Lower leg skin (tissue), 4 donors: ENCODE measurements at regions not wholly inside any gene's neighbourhood (a gene's known extent, or its start where the extent isn't known, plus 50 kb on each side); places are given as distances from the start of the nearest gene placed in this dataset.

ENCODE experiments used
- DNase-seq, 2 donors: peaks; one replicate each; pipeline ENCODE4 v3.0.0-alpha.2; 2019; ENCODE audit warnings: low spot score in 2 of 2
- H3K4me3 ChIP-seq: fragments of 200-600 bp; sonication (generic); 2 replicates; pipeline ENCODE4 v1.5.1; 2017; ENCODE audit warnings: mild to moderate bottlenecking, low read depth; ENCODE audit not compliant: poor library complexity, severe bottlenecking
- CTCF ChIP-seq, 3 donors: fragments of 450-650 bp; IDR thresholded peaks; one replicate each; pipeline ENCODE4 v1.5.1; 2016; ENCODE audit warnings: antibody characterized with exemption in 3 of 3, mild to moderate bottlenecking in 3 of 3, moderate library complexity in 2 of 3
- POLR2A ChIP-seq, 2 donors: fragments of 450-650 bp; IDR thresholded peaks; one replicate each; pipeline ENCODE4 v1.6.1; 2016 to 2017; ENCODE audit warnings: antibody characterized with exemption in 2 of 2, mild to moderate bottlenecking in 1 of 2, moderate library complexity in 1 of 2
- WGBS, 2 donors: methylation state at CpG; one replicate each; pipeline ENCODE4 v1.1.5; 2018; 5-methylcytosine and 5-hydroxymethylcytosine counted together
- intact Hi-C: fragments of 100-400 bp; cut with DNase I; formaldehyde crosslinking; loops from one replicate; pipeline ENCODE4 v1.15.0; 2023; ENCODE audit warnings: low total_unique reads

- intact Hi-C loops: no loop called here
- H3K4me3 ChIP-seq: no peak overlapping the region
- 51 to 63% methylated on average over 1 of the region's 1 CpG for WGBS, 2 donors
- TF ChIP-seq CTCF (IDR thresholded peaks at IDR 0.05) (no peak), POLR2A (IDR thresholded peaks at IDR 0.05) (no peak)
- no peak for DNase-seq
These were observed 435.4 kb downstream of the BCL11A start for GRCh38 chr2:60118061-60118460.

GRCh38 chr2:60116161-60116875 lies 437.1 kb downstream of the BCL11A start:
- DNase-seq: no peak
- no peak for TF ChIP-seq POLR2A (IDR thresholded peaks at IDR 0.05)
- TF ChIP-seq CTCF (IDR thresholded peaks at IDR 0.05): no peak
- no peak overlapping the region for H3K4me3 ChIP-seq
- 83 to 92% methylated on average over 4 to 6 of the region's 6 CpGs for WGBS, 2 donors
- intact Hi-C loops: no loop called here

GRCh38 chr2:60109744-60110143 lies 443.7 kb downstream of the BCL11A start:
- no peak overlapping the region for H3K4me3 ChIP-seq
- DNase-seq: no peak
- WGBS, 2 donors: 88 to 96% methylated on average over 1 of the region's 1 CpG
- TF ChIP-seq POLR2A (IDR thresholded peaks at IDR 0.05) (no peak), CTCF (IDR thresholded peaks at IDR 0.05) (no peak)
- intact Hi-C loops: no loop called here

- intact Hi-C loops: no loop called here
- H3K4me3 ChIP-seq: no peak overlapping the region
- DNase-seq: no peak
- TF ChIP-seq POLR2A (IDR thresholded peaks at IDR 0.05) (no peak), CTCF (IDR thresholded peaks at IDR 0.05) (no peak)
- 54 to 75% methylated on average over 2 of the region's 2 CpGs for WGBS, 2 donors
These were observed 446.5 kb downstream of the BCL11A start for GRCh38 chr2:60106836-60107529.

- intact Hi-C loops: no loop called here
- no peak overlapping the region for H3K4me3 ChIP-seq
- 77 to 81% methylated on average over 7 of the region's 7 CpGs for WGBS, 2 donors
- TF ChIP-seq POLR2A (IDR thresholded peaks at IDR 0.05) (no peak), CTCF (IDR thresholded peaks at IDR 0.05) (no peak)
- DNase-seq: no peak
These were observed 447.5 kb downstream of the BCL11A start for GRCh38 chr2:60105906-60106305.
